HepG2 (cell line): ENCODE measurements at regions not wholly inside any gene's neighbourhood (a gene's known extent, or its start where the extent isn't known, plus 50 kb on each side); places are given as distances from the start of the nearest gene placed in this dataset.
A peak's percentile ranks its signal among the peaks of the same experiment; 100 is the strongest.

ENCODE experiments used
- ATAC-seq: fragments of 200-7000 bp; cut with Tn5 transposase; 3 replicates; pipeline ENCODE4 v1.9.1; 2020; ENCODE audit warnings: mild to moderate bottlenecking, moderate library complexity
- BruUV-seq: library from RNA; stranded (reverse); fragments of 400-500 nt; replicated peaks from 2 replicates; lab custom pipeline; 2021; lab: Mats Ljungman, UMichigan
- CTCF ChIA-PET: fragments of 300-600 bp; formaldehyde crosslinking; extraction: SDS; loops from one replicate; lab custom pipeline; 2021; ENCODE audit warnings: low total read pairs, inconsistent platforms, low intra/inter-chr PET ratio; lab: Yijun Ruan, JAX
- POLR2A ChIA-PET: fragments of 350-600 bp; sonication (Branson Sonifier 250); formaldehyde crosslinking; loops from one replicate; lab custom pipeline; 2020; ENCODE audit warnings: antibody characterized with exemption, inconsistent platforms; lab: Yijun Ruan, JAX
- DNase-seq: peaks from one replicate; pipeline ENCODE4 v3.0.0-alpha.2; 2015; ENCODE audit warnings: low spot score
- FAIRE-seq: peaks from 3 replicates; lab custom pipeline; 2011; peaks lifted over from hg19 to GRCh38; lab: Jason Lieb, UNC
- H2AFZ ChIP-seq: one replicate; pipeline ENCODE4 v1.6.1; 2011; ENCODE audit warnings: low read length, inconsistent platforms
- H3K27ac ChIP-seq: fragments of 300-600 bp; 3 replicates; pipeline ENCODE4 v1.8.0; 2011; ENCODE audit warnings: mixed run types, mild to moderate bottlenecking, mixed read lengths, low read length, inconsistent platforms; ENCODE audit not compliant: insufficient read depth; ENCODE audit errors: extremely low read length
- H3K27me3 ChIP-seq, 2 experiments: fragments of 200-600 bp in 1 of 2; 2 replicates in 1 of 2; 3 replicates in 1 of 2; pipeline versions ENCODE4 v1.6.0 to v1.8.0; 2011; ENCODE audit warnings: low read length in 2 of 2, mild to moderate bottlenecking in 2 of 2, moderate library complexity in 2 of 2, inconsistent platforms in 1 of 2; ENCODE audit not compliant: insufficient read depth in 2 of 2, control insufficient read depth in 1 of 2
- H3K36me3 ChIP-seq, 2 experiments: fragments of 200-600 bp in 1 of 2; replicated peaks in 1 of 2; 2 replicates in 1 of 2; 3 replicates in 1 of 2; pipeline versions ENCODE4 v1.5.1 to v1.8.0; 2011; ENCODE audit warnings: low read length in 2 of 2, inconsistent platforms in 1 of 2; ENCODE audit not compliant: insufficient read depth in 2 of 2, control insufficient read depth in 1 of 2
- H3K4me1 ChIP-seq: 2 replicates; pipeline ENCODE4 v1.5.1; 2012; ENCODE audit warnings: low read length, inconsistent platforms; ENCODE audit not compliant: insufficient read depth
- H3K4me2 ChIP-seq: 2 replicates; pipeline ENCODE4 v1.6.0; 2011; ENCODE audit warnings: low read depth, low read length, inconsistent platforms
- H3K4me3 ChIP-seq, 3 experiments: fragments of 200-600 bp in 1 of 3; sonication (generic), shearing (Covaris generic) in 1 of 3; replicated peaks in 1 of 3; 2 replicates each; pipeline ENCODE4 v1.5.1; 2011 to 2016; ENCODE audit warnings: low read length in 3 of 3, inconsistent platforms in 2 of 3, low read depth in 2 of 3, mild to moderate bottlenecking in 2 of 3, control low read depth in 1 of 3, mixed read lengths in 1 of 3; ENCODE audit not compliant: insufficient read depth in 1 of 3
- H3K79me2 ChIP-seq: one replicate; pipeline ENCODE4 v1.6.1; 2011; ENCODE audit warnings: low read length, inconsistent platforms; ENCODE audit not compliant: insufficient read depth
- H3K9ac ChIP-seq: 2 replicates; pipeline ENCODE4 v1.6.0; 2011; ENCODE audit warnings: mild to moderate bottlenecking, low read depth, low read length, inconsistent platforms; ENCODE audit not compliant: insufficient read depth
- H3K9me3 ChIP-seq: 2 replicates; pipeline ENCODE4 v1.5.1; 2012; ENCODE audit warnings: mild to moderate bottlenecking, low read length
- H4K20me1 ChIP-seq: 2 replicates; pipeline ENCODE4 v1.6.0; 2011; ENCODE audit warnings: inconsistent platforms, mild to moderate bottlenecking, low read length, moderate library complexity; ENCODE audit not compliant: insufficient read depth
- ARNT2 ChIP-seq: sonication (generic); formaldehyde crosslinking; IDR thresholded peaks from 2 replicates; pipeline ENCODE4 v1.8.0; 2022; ENCODE audit warnings: mild to moderate bottlenecking, low read depth, missing genetic modification reagents, moderate library complexity
- CEBPB ChIP-seq: IDR thresholded peaks from 2 replicates; pipeline ENCODE4 v1.6.1; 2011; ENCODE audit warnings: low read depth, low read length, improper control_type of control experiment, borderline replicate concordance
- SIX1 ChIP-seq: sonication (generic); formaldehyde crosslinking; IDR thresholded peaks from 2 replicates; pipeline ENCODE4 v1.4.0; 2020; ENCODE audit warnings: missing genetic modification reagents, borderline replicate concordance
- ZNF318 ChIP-seq: sonication (generic); formaldehyde crosslinking; IDR thresholded peaks from 2 replicates; pipeline ENCODE4 v1.4.0; 2020; ENCODE audit warnings: mild to moderate bottlenecking, missing genetic modification reagents
- WGBS: methylation state at CpG from one replicate; pipeline ENCODE4 v1.1.6; 2017; ENCODE audit warnings: low lambda C conversion rate; 5-methylcytosine and 5-hydroxymethylcytosine counted together
- in situ Hi-C: cut with HindIII; loops from 2 replicates; pipeline ENCODE4 v1.10.0; 2017; ENCODE audit warnings: low pct_unique_long_range_greater_than_20kb; ENCODE audit not compliant: extremely low pct_ligation_motif_present
- intact Hi-C: fragments of 100-400 bp; cut with micrococcal nuclease; formaldehyde crosslinking; loops from one replicate; pipeline ENCODE4 v1.10.0; 2022; ENCODE audit not compliant: unreplicated experiment

GRCh38 chr2:8620611-8621382 is 61.1 kb upstream of the ID2 start:
- no peak for TF ChIP-seq SIX1
- TF ChIP-seq CEBPB = peak; percentile 51; the same call in 1 of the 2 replicates
- TF ChIP-seq ARNT2 (CRISPR knock-in tag) = no peak
- no peak for TF ChIP-seq ZNF318 (CRISPR knock-in tag)
- DNase-seq = no peak
- peak; percentile 8 for FAIRE-seq
- H3K4me1 ChIP-seq = peaks cover 60% of the 10 kb centered on the region
- WGBS = 93% methylated on average over 7 of the region's 7 CpGs
- no peak overlapping the region for H3K27ac ChIP-seq
- intact Hi-C loops = loop anchor here (10.0 kb wide), 1 partner anchor 206 kb away; no protein-coding TSS in a partner anchor
- in situ Hi-C loops = no loop called here
- H3K79me2 ChIP-seq = no peaks in the 10 kb centered on the region
- no peak overlapping the region for H3K4me2 ChIP-seq
- no peaks in the 10 kb centered on the region for H3K27me3 ChIP-seq
- no peaks in the 10 kb centered on the region for H3K9me3 ChIP-seq
- no peaks in the 10 kb centered on the region for H3K36me3 ChIP-seq
- no peak for ATAC-seq
- ChIA-PET POLR2A (interaction anchor here (1.6 to 8.4 kb wide), 2 partner anchors 9 to 61 kb away, joined by 5 to 112 read pairs; partner anchors contain the start of gene ID2), CTCF (no interaction called here)
- H3K9ac ChIP-seq = no peak overlapping the region
- H2AFZ ChIP-seq = no peak overlapping the region
- no peak overlapping the region for H3K4me3 ChIP-seq
- no TSS peak for BruUV-seq
- no peaks in the 10 kb centered on the region for H4K20me1 ChIP-seq
